ENCODE measurements at regions not wholly inside any gene's neighbourhood (a gene's known extent, or its start where the extent isn't known, plus 50 kb on each side); places are given as distances from the start of the nearest gene placed in this dataset.

DNA sequence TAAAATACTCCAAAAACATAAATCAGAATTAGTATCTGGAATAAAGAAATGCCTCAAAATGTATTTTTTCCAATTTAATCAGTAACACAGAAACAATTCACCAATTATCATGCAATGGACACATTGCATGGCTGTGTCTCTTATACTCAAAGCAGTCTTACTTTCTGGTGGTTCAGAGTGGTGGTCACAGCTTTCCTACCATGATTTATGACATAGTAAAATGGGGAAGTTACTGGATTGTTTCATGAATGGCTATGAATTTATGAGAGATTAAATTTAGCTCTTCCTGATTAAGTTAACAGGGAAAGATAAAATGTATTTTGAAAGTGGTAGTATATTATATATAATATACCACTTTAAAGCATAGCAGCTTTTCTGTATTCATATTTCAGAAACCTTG, 331.5 kb upstream of the MAP3K7 start:
- no peak for DNase-seq (ENCODE audit: low read depth in 3 of 3)

DNA sequence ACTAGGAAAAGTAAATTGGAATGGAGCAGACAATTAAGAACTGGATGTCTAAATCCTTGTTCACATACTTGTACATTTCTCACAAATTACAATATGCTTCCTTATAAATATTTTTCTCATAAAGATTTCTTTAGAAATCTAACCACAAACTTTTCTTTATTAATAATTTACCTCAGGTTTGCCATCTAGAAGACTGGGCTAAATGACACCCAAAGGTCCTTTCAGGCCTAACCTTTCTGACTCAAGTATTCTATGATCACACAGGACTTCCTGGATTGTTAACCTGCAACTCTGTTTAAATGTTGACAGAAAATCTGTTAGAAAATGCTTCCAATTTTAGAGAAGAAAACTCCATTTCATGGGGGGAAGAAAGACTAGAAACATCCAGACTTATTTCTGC, 330.5 kb upstream of the MAP3K7 start:
- DNase-seq (ENCODE audit: low read depth in 3 of 3) = no peak

DNA sequence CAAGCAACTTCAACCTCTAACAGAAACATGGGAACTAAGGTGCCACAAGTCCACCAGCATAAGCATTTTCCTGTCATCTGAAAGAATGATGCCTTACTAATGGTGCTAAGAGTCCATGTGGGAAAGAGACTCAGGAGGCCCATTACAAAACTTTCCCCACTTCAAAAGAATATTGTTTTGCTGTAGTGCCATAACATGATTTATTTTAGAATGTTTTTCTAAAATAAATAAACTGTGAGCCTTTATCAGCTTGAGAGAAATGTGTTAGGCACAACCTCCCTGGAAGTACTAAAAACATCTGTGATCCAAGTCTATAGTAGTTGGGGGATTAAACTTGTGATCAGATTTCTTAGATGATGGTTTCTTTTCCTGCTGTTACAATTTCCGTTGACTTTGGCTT, 330.1 kb upstream of the MAP3K7 start:
- no peak for DNase-seq (ENCODE audit: low read depth in 3 of 3)

DNA sequence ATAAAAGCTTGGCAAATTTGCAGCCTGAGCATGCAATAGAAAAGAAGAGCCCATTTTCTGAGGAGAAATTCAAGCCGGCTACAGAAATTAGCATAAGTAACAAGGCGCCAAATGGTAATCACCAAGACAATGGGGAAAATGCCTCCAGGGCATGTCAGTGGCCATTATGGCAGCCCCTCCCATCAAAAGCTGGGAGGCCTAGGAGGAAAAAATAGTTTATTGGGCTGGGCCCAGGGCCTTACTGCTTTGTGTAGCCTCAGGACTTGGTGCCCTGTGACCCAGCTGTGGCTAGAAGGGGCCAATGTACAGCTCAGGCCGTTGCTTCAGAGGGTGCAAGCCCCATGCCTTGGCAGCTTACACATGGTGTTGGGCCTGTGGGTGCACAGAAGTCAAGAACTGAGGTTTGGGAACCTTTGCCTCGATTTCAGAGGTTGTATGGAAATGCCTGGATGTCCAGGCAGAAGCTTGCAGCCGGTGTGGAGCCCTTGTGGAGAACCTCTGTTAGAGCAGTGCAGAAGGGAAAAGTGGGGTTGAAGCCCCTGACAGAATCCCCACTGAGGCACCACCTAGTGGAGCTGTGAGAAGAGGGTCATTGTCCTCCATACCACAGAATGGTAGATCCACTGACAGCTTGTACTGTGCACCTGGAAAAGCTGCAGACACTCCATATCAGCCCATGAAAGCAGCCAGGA, 328.5 kb upstream of the MAP3K7 start:
- no peak for DNase-seq (ENCODE audit: low read depth in 3 of 3)

DNA sequence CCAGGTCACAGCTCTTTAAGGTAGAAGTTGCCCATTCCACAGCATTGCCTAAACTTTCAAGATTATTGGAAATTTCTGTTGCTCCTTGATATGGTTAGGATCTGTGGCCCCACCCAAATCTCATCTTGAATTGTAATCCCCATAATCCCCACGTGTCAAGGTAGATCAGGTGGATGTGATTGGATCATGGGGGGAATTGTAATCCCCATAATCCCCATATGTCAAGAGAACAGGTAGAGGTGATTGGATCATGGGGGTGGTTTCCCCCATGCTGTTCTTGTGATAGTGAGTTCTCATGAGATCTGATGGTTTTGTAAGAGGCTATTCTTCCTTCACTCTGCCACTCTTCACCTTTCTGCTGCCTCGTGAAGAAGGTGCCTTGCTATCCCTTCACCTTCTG, 327.4 kb upstream of the MAP3K7 start:
- DNase-seq (ENCODE audit: low read depth in 3 of 3) = no peak

DNA sequence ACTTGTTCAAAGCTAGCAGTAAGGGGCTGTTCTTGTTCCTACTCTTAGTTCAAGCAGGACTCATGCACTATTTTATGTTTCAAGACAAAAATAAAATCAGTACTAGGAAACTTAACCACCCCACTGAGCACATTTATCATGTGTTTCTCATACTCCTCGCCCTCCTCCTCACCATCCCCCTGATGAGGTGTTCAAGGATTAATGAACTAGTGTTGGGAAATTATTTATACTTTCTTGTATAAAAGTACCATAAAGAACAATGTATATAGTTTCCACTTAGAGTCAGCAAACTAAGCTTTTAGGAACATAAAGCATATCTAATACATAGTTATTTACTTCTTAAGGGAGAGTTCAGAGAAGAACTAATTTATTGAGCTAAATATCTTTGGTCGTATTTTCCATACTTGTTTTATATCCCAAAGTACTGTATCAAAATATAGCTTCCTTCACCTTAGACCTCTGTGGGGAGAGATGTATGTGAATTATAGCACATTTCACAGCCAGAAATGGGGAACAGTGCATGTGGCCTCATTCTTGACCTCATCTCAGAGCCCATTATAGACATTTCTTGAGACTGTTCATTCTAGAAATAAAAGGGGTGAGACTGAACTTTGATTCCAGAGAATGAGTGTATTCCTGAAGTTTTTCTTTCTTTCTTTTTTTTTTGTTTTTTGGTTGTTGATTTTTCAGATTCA, 326.5 kb upstream of the MAP3K7 start:
- DNase-seq (ENCODE audit: low read depth in 3 of 3) = no peak

DNA sequence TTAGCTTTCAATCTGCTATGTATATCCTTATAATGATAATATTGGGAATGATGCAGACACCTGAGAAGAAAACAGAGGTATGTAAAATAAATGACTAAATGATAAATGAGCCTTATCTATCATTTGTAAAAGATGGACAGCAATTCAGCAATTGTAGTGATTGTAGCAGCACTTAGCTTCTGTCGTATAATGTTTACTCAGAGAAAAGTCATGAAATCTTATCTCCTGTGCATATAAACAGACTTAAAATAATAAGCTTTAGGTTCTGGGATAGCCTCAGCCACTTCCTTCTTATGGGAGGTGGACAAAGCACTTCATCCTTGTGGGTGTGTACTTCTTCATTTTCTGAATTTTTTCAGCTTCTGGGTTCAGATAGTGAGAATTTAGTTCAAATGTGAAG, 324.8 kb upstream of the MAP3K7 start:
- DNase-seq (ENCODE audit: low read depth in 3 of 3) = no peak

DNA sequence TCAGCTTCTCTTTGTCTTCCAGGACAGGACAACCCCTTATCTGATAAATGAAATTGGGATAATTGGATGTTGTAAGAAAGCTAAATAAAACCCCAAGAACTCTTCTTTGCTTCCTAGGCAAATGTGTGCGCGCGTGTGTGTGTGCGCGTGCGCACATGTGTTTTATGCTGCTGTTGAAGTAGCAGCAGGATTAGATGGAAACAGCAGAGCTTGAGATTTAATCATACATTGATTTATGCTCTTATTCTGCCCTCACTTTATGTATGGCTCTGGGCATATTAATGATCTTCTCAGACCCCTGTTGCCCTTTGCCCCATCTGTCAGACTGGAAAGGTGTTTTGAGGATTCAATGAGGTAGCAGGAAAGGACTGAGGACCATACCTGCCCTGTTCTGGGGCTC, 324.0 kb upstream of the MAP3K7 start:
- DNase-seq (ENCODE audit: low read depth in 3 of 3) = no peak

DNA sequence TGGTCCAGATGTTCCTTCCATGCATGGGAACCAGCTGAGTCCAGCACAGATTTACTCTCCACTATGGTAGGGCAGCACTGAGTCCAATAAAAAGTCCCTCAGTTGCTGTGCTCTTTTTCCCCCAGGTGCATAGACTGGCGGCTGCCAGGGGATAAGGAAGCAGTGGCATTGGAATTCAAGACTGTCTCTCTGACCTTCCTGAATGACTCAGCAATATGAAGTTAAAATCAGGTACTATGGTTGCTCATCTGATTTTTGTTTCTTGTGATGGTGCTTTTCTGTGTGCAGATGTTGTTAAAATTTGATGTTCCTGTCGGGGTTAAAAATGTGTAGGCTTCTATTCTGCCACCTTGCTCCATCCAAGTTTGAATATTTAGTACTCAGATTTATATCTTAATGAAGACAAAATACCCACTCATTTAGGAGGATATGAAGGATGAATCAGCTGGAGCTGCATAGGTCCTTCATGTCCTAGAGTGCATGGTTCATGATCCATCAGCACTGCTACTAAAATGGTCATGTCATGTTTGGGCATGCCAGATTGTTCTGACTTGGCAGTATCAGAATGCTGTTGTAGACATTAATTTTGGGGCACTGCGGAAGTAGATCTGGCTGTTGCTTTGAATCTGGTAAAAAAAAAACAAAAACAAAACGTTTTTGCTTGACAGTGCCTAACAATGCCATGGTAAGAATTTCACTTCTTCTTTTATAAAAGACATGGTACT, 321.2 kb upstream of the MAP3K7 start:
- DNase-seq (ENCODE audit: low read depth in 3 of 3) = no peak

DNA sequence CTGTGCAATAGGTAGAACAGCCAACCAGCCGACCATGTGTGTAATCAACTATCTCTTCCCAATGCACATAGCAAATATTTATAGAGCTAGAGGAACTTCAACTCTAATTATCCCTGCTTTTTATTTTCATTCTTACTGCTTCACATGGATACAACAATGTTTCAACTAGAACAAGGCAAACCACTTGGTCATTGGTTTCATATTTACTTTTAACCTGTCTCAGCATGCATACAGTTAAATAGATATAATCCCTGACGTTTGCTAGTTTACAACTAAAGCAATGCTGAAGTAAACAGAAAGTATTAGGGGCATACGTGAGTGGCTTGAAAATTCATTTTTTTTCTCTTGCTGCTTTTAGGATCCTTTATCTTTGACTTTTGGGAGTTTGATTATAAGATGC, 318.5 kb upstream of the MAP3K7 start:
- no peak for DNase-seq (ENCODE audit: low read depth in 3 of 3)

DNA sequence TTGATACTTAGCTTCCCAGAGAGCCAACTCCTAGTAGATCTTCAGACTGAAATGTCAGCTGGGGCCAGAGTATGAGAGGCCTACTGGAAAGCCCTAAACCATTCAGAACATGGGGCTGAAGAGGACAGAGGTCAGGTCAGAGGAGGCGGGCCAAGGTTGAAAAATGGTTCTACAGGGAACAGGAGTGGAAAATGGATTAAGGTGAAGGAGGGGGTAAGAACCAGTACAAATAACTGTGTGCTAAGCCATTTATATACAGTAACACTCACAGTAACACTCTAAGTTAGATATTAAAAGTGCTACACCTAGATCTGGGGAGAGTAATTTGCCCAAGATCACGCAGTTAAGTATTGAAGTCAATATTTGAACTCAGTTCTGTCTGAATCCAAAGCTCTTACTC, 313.2 kb upstream of the MAP3K7 start:
- no peak for DNase-seq (ENCODE audit: low read depth in 3 of 3)

DNA sequence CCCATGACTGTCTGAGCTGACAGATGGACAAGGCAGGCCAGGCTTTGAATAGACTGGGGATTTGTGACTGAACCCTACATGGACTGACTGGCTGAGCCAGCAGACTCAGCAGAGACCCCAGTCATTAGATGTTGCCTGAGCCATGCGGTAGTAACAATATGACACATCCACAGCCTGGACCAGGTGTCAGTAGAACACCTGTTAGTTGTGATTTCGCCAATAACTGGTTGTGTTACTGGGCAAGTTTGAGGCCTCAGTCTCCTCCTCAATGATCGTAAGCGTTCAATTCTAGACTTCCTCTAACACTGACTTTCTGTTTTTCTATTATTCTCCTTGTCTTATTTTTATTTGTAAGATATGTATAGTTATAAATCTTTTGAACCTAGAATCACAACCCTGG, 311.9 kb upstream of the MAP3K7 start:
- DNase-seq (ENCODE audit: low read depth in 3 of 3) = no peak

DNA sequence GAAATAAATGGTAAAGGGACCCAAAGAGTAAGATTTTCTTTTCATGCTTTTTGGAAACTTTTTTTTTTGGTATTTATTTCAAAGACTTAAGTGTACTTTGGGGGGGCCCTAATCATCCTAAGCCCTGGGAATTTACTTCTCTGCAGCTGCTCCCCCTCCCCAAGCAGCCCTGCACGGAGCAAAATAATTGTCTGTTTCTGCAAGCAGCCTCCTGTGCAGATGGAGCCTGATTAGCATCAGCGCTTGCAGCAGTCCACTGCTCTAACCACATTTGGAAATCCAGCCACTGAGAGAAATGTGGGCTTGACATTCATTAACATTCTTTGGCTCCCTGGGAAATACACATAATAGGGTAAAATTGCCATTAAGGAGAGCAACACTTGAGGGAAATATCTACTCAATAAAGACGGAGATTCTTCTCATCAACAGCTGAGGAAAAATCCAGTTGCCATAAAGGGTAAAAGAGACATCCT, 309.2 kb upstream of the MAP3K7 start:
- DNase-seq (ENCODE audit: low read depth in 3 of 3) = no peak

DNA sequence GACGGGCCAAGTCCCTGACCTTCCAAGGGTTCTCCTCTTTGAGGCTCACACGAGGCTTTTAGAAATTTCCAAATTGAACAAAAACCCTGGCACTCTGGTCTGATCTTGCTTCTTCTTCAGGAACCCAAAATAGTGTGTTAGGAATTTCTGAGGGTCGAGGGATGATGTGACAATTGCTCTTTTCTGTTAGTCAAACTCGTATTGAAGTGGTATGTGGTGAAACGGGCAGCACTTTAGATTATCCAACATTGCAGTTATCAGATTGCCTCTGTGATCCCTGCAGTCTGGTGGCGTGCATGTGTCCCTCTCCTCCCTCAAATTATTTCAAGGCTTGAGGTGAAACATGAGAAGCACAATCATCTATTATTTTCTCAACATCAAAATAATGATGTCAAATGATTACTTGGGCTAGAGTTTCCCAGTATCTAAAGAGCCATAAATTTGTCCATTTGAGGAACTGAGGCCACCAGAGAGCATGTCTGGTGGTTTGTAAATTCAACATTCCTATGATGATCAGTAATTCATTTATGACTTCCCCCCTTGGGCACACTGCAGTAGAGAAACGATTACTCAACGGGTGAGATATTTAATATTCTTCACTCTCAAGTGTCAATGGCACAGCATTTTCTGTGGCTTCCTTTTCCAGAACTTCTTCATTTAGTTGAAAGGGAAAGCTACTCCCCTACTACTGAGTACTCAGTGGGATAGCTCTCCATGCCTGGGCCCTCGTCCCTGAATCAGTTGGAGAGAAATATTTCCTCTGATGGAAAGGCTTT, 308.6 kb upstream of the MAP3K7 start:
- DNase-seq (ENCODE audit: low read depth in 3 of 3) = no peak

DNA sequence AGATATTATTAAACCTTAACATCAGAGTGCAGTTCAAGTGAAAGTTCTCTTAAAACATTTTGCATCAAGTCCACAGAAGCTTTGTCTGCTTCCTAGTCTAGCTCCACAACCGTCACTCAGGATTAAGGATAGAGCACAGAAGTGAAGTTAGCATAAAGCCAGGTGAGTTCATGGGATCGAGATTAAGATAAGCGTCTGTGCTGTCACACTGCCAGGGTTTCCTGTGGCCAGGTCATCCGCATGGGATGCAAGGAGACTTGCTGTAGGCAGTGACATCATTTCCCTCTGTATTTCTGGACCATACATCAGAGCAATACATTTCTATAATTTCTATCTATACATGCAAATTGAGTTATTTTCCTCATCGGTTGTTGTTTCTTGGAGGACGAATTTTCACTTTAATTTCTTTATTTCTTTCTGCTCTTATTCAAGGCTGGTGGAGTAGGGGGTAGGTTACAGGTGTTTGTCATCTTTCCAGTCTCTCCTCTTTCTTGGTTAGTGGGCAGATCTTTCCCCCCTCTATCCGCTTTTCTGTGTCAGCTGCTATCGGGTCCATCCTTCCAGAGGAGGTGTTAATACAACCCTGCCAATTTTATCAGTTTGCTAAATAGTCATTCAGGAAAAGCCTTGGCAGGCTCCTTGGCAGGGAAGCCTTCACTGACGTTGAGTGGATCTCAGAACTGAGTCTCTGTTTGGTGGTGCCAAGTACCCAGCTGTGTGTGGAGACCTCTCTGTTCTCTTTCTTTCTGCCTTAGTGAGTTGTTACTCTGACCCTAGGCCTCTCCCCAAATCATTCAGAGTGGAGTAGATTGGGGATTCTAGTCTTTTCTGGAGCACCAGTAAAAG, 307.6 kb upstream of the MAP3K7 start:
- DNase-seq (ENCODE audit: low read depth in 3 of 3) = no peak

DNA sequence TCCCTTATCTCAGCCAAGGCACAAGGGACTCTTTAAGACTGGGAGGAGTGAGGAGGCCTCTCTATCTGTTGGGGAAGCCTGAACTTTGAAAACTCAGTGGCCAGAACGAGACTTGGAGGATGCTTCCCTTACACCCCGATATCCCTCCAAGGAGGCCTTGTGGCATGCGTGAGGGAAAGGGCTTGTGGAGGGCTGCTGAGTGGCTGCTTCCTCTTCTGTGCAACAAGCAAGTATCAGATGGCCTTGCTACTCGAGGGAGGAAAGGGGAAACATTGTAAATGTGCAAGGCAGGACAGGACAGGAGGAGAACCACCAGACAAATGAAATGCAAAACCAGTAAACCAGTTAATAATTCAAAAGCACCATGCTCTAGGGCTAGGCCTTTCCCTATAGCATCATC, 306.5 kb upstream of the MAP3K7 start:
- DNase-seq (ENCODE audit: low read depth in 3 of 3) = no peak

DNA sequence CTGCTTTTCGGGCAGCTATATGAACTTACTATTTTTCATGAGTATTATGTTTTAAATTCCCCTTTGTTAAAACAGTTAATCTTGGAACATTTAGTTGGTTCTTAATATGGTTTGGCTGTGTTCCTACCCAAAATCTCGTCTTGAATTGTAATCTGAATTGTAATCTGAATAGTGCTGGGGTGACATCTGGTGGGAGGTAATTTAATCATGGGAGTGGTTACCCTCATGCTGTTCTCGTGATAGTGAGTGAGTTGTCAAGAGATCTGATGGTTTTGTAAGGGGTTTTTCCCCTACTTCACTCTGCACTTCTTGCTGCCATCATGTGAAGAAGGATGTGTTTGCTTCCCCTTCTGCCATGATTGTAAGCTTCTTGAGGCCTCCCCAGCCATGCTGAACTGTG, 305.4 kb upstream of the MAP3K7 start:
- no peak for DNase-seq (ENCODE audit: low read depth in 3 of 3)

DNA sequence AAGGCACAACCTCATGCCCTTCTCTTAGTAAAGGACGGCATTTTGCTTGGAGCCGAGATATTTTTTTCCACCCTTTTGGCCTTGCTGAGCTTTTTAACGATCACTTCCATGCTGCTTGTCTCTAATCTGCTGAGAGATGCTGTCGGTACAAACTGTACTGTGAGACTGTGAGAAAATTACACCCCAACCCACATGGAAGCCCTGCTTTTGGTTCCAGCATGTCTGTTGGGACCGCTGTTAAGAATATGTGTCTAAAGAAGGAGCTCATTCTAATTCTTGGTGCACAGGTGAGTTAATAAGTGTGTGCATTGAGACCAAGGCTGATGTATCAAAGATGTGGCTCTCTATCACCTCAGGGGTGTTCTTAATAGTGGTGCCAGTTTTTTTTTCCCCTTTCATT, 304.5 kb upstream of the MAP3K7 start:
- no peak for DNase-seq (ENCODE audit: low read depth in 3 of 3)

DNA sequence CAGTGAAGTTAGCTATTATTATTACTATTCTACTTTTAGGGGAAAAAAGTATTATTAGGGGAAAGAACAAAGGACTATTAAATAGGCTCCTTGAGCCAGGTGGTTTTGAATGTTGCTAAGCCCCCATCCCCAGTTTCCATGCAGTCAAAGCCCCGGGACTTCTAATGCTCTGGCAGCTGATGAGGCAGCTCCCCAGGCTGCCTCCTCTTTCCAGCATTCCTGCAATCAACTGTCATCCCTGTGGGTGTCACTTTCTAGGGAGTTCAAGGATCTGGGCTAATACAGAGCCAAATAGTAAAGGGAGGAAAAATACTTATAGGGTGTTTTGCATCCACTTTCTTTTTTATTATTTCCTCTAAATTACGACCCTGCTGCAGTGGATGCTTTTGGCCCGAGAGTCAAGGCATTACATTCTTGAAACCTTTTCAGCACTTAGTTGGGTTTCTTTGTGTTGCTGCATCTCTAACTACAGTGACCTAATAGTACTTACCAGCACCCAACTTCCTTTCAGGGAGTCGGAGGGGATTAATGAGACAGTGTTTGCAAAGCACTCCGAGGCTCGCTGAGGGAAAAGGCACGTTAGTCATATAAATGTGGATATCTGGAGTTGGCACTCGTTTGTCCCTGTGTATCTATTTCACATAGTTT, 303.9 kb upstream of the MAP3K7 start:
- DNase-seq (ENCODE audit: low read depth in 3 of 3) = no peak

DNA sequence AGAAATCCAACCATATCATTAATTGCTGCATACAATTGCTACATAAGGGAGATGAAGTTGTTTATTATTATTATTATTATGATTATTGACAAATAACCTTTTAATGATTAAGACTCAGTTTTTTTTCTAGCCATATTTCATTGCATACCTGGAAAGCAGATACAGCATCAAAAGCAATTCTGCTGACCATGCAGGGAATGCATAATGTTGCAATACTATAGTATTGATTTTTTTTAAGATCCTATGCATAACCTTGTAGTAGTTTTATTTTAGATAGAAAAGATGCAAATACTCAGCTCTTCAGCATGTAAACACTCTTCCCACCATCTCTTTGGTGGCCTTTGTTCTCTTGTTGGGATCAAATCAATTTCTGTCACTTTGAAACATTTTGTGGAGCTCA, 300.9 kb upstream of the MAP3K7 start:
- DNase-seq (ENCODE audit: low read depth in 3 of 3) = no peak

DNA sequence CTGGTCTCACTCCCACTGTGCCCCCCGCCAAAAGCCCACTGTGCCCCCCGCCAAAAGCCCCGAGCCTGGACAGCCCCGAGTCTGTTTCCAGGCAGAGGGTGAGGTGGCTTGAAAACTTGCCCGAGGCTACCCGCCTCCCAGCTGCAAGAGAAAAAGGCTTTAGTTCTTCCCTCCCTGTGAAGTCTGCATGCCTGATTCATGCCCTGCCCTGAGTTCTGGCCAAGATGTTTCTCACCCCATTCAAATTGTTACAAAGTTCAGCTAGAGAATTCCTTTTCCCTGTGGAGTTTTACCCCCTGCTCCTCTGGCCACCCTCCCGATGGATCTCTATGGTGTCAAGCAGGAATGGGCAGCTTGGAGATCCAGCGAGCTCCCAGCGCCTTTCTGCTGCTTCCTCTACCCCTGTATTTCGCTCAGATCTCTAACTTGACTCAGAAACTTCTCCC, 298.8 kb upstream of the MAP3K7 start:
- no peak for DNase-seq (ENCODE audit: low read depth in 3 of 3)
